Breast epithelium (tissue), 4 donors: ENCODE measurements at regions not wholly inside any gene's neighbourhood (a gene's known extent, or its start where the extent isn't known, plus 50 kb on each side); places are given as distances from the start of the nearest gene placed in this dataset.

Experiments
- DNase-seq, 2 donors: peaks; one replicate each; pipeline ENCODE4 v3.0.0-alpha.2; 2019; ENCODE audit warnings: low spot score in 2 of 2
- H3K27ac ChIP-seq, 2 donors: fragments of 200-600 bp; sonication (generic) in 1 of 2; one replicate each; pipeline ENCODE4 v1.5.1; 2016 to 2019; ENCODE audit warnings: mild to moderate bottlenecking in 1 of 2
- H3K27me3 ChIP-seq, 2 donors: fragments of 200-600 bp; sonication (generic) in 1 of 2; one replicate each; pipeline versions ENCODE4 v1.5.1 to v1.6.0; 2017 to 2019; ENCODE audit warnings: control low read depth in 1 of 2, mild to moderate bottlenecking in 1 of 2
- H3K36me3 ChIP-seq: fragments of 200-600 bp; one replicate; pipeline ENCODE4 v1.5.1; 2019
- H3K4me1 ChIP-seq, 2 donors: fragments of 200-600 bp; sonication (generic); one replicate each; pipeline ENCODE4 v1.5.1; 2016 to 2019; ENCODE audit warnings: control low read depth in 1 of 2
- H3K4me3 ChIP-seq, 3 donors: fragments of 200-600 bp; sonication (generic); 1 replicate in 2 of 3; 2 replicates in 1 of 3; pipeline ENCODE4 v1.5.1; 2016 to 2019; ENCODE audit warnings: mild to moderate bottlenecking in 3 of 3, moderate library complexity in 2 of 3
- H3K9me3 ChIP-seq, 2 donors: fragments of 200-600 bp; sonication (generic) in 1 of 2; one replicate each; pipeline ENCODE4 v1.5.1; 2016 to 2019; ENCODE audit warnings: control low read depth in 1 of 2
- CTCF ChIP-seq, 3 donors: fragments of 450-650 bp; IDR thresholded peaks; one replicate each; pipeline ENCODE4 v1.5.1; 2016 to 2017; ENCODE audit warnings: antibody characterized with exemption in 3 of 3, mild to moderate bottlenecking in 3 of 3, moderate library complexity in 3 of 3
- POLR2A ChIP-seq: fragments of 450-650 bp; IDR thresholded peaks from one replicate; pipeline ENCODE4 v1.6.1; 2016; ENCODE audit warnings: antibody characterized with exemption, mild to moderate bottlenecking, moderate library complexity
- POLR2AphosphoS5 ChIP-seq, 3 donors: sonication (generic); formaldehyde crosslinking; IDR thresholded peaks; one replicate each; pipeline ENCODE4 v1.6.1; 2017; ENCODE audit warnings: antibody characterized with exemption in 3 of 3
- intact Hi-C: fragments of 100-400 bp; cut with DNase I; formaldehyde crosslinking; loops from one replicate; pipeline ENCODE4 v1.15.1; 2023; ENCODE audit warnings: low total_unique reads

- TF ChIP-seq POLR2A (no peak), POLR2AphosphoS5 (IDR thresholded peaks at IDR 0.05) (no peak), CTCF (IDR thresholded peaks at IDR 0.05) (no peak)
- no peaks in the 10 kb centered on the region for H3K4me1 ChIP-seq
- intact Hi-C loops, result no loop called here
Observed at GRCh38 chr19:30621326-30621920, 249.2 kb downstream of the ZNF536 start.

GRCh38 chr19:30620354-30620753 lies 248.2 kb downstream of the ZNF536 start:
- no peaks in the 10 kb centered on the region for H3K27me3 ChIP-seq
- no peak for DNase-seq
- intact Hi-C loops, result no loop called here
- H3K4me1 ChIP-seq, result no peaks in the 10 kb centered on the region
- no peak for TF ChIP-seq POLR2AphosphoS5 (IDR thresholded peaks at IDR 0.05)
- TF ChIP-seq POLR2A, result no peak
- TF ChIP-seq CTCF (IDR thresholded peaks at IDR 0.05), result no peak
- peaks cover 4 to 13% of the 10 kb centered on the region in 2 donors for H3K9me3 ChIP-seq
- H3K36me3 ChIP-seq, result no peaks in the 10 kb centered on the region
- H3K27ac ChIP-seq, result no peak overlapping the region
- H3K4me3 ChIP-seq, result no peak overlapping the region

More at GRCh38 chr19:30621326-30621920, 249.2 kb downstream of the ZNF536 start:
- no peak for DNase-seq
- no peaks in the 10 kb centered on the region for H3K27me3 ChIP-seq
- no peaks in the 10 kb centered on the region for H3K36me3 ChIP-seq
- no peak overlapping the region for H3K27ac ChIP-seq
- peaks cover 4 to 13% of the 10 kb centered on the region in 2 donors for H3K9me3 ChIP-seq
- no peak overlapping the region for H3K4me3 ChIP-seq

GRCh38 chr19:30609656-30610270 lies 237.6 kb downstream of the ZNF536 start:
- H3K4me3 ChIP-seq, result no peak overlapping the region
- intact Hi-C loops, result loop anchor here (5.0 to 10.0 kb wide), 2 partner anchors 508 to 895 kb away; no protein-coding TSS in a partner anchor

GRCh38 chr19:30608471-30608870 lies 236.3 kb downstream of the ZNF536 start:
- Histone ChIP-seq H3K4me1 (no peaks in the 10 kb centered on the region), H3K9me3 (no peaks in the 10 kb centered on the region), H3K27me3 (no peaks in the 10 kb centered on the region), H3K27ac (no peak overlapping the region), H3K4me3 (no peak overlapping the region), H3K36me3 (no peaks in the 10 kb centered on the region)
- TF ChIP-seq CTCF (IDR thresholded peaks at IDR 0.05) (no peak), POLR2A (no peak), POLR2AphosphoS5 (IDR thresholded peaks at IDR 0.05) (no peak)
- DNase-seq, result no peak
- intact Hi-C loops, result no loop called here

More at GRCh38 chr19:30609656-30610270, 237.6 kb downstream of the ZNF536 start:
- DNase-seq, result no peak
- TF ChIP-seq POLR2A (no peak), CTCF (IDR thresholded peaks at IDR 0.05) (no peak), POLR2AphosphoS5 (IDR thresholded peaks at IDR 0.05) (no peak)
- Histone ChIP-seq H3K9me3 (no peaks in the 10 kb centered on the region), H3K4me1 (no peaks in the 10 kb centered on the region), H3K36me3 (no peaks in the 10 kb centered on the region), H3K27ac (no peak overlapping the region), H3K27me3 (no peaks in the 10 kb centered on the region)
